Islet of Langerhans (tissue), 1 donor: ENCODE measurements at regions not wholly inside any gene's neighbourhood (a gene's known extent, or its start where the extent isn't known, plus 50 kb on each side); places are given as distances from the start of the nearest gene placed in this dataset.

Experiments used
- FAIRE-seq: peaks from one replicate; lab custom pipeline; 2011; peaks lifted over from hg19 to GRCh38; lab: Jason Lieb, UNC

GRCh38 chr1:8113262-8114220 lies 87.4 kb upstream of the ERRFI1 start:
- no peak for FAIRE-seq

- no peak for FAIRE-seq
Measured at GRCh38 chr1:8112611-8113261, 86.6 kb upstream of the ERRFI1 start.

- no peak for FAIRE-seq
Measured at GRCh38 chr1:8111560-8111959, 85.5 kb upstream of the ERRFI1 start.

- FAIRE-seq = no peak
Measured at GRCh38 chr1:8109216-8109615, 83.1 kb upstream of the ERRFI1 start.

- no peak for FAIRE-seq
Measured at GRCh38 chr1:8107897-8108296, 81.8 kb upstream of the ERRFI1 start.

GRCh38 chr1:8104278-8105236 lies 78.4 kb upstream of the ERRFI1 start:
- no peak for FAIRE-seq

- FAIRE-seq = no peak
Measured at GRCh38 chr1:8097908-8098307, 71.8 kb upstream of the ERRFI1 start.

- peak; percentile 88 for FAIRE-seq
Measured at GRCh38 chr1:8097077-8097799, 71.1 kb upstream of the ERRFI1 start.

GRCh38 chr1:8096105-8097011 lies 70.2 kb upstream of the ERRFI1 start:
- FAIRE-seq = peak; percentile 49

GRCh38 chr1:8095584-8095983 lies 69.5 kb upstream of the ERRFI1 start:
- FAIRE-seq = no peak

- FAIRE-seq = no peak
Measured at GRCh38 chr1:8094481-8095241, 68.6 kb upstream of the ERRFI1 start.

- no peak for FAIRE-seq
Measured at GRCh38 chr1:8093221-8093980, 67.3 kb upstream of the ERRFI1 start.

- FAIRE-seq = no peak
Measured at GRCh38 chr1:8092657-8093056, 66.5 kb upstream of the ERRFI1 start.

GRCh38 chr1:8091691-8092090 lies 65.6 kb upstream of the ERRFI1 start:
- FAIRE-seq = no peak

- no peak for FAIRE-seq
Measured at GRCh38 chr1:8090241-8090702, 64.2 kb upstream of the ERRFI1 start.

GRCh38 chr1:8089535-8090228 lies 63.6 kb upstream of the ERRFI1 start:
- FAIRE-seq = no peak

- FAIRE-seq = no peak
Measured at GRCh38 chr1:8086055-8086454, 59.9 kb upstream of the ERRFI1 start.

- no peak for FAIRE-seq
Measured at GRCh38 chr1:8084913-8085312, 58.8 kb upstream of the ERRFI1 start.
